WTC11 (cell line): ENCODE measurements at regions not wholly inside any gene's neighbourhood (a gene's known extent, or its start where the extent isn't known, plus 50 kb on each side); places are given as distances from the start of the nearest gene placed in this dataset.

ENCODE experiments used
- ATAC-seq: fragments of 200-7000 bp; cut with Tn5 transposase; 2 replicates; pipeline ENCODE4 v1.10.0; 2021; ENCODE audit warnings: mild to moderate bottlenecking, moderate library complexity
- CTCF ChIA-PET: fragments of 300-600 bp; sonication (Branson Sonifier 250); formaldehyde crosslinking; loops from one replicate; lab custom pipeline; 2021; ENCODE audit warnings: antibody characterized with exemption; lab: Charles Lee
- POLR2A ChIA-PET: fragments of 350-600 bp; sonication (Branson Sonifier 250); formaldehyde crosslinking; loops from one replicate; lab custom pipeline; 2021; ENCODE audit warnings: antibody characterized with exemption; lab: Charles Lee
- DNase-seq: peaks from one replicate; pipeline ENCODE4 v3.0.0; 2021; ENCODE audit warnings: low spot score
- H3K27ac Mint-ChIP-seq: 2 replicates; pipeline ENCODE4 v1.8.0; 2021; ENCODE audit warnings: mixed read lengths
- H3K27me3 Mint-ChIP-seq: 2 replicates; pipeline ENCODE4 v1.8.0; 2021; ENCODE audit warnings: low read depth, mild to moderate bottlenecking, moderate library complexity, mixed read lengths
- H3K36me3 Mint-ChIP-seq: 2 replicates; pipeline ENCODE4 v1.8.0; 2021; ENCODE audit warnings: mixed read lengths
- H3K4me1 Mint-ChIP-seq: 2 replicates; pipeline ENCODE4 v1.8.0; 2022; ENCODE audit warnings: mixed read lengths
- H3K4me3 Mint-ChIP-seq: 2 replicates; pipeline ENCODE4 v1.8.0; 2021; ENCODE audit warnings: mild to moderate bottlenecking, moderate library complexity, mixed read lengths
- H3K9me3 Mint-ChIP-seq: 2 replicates; pipeline ENCODE4 v1.8.0; 2021; ENCODE audit warnings: mixed read lengths
- ARID4B ChIP-seq: sonication (generic); formaldehyde crosslinking; IDR thresholded peaks from 2 replicates; pipeline ENCODE4 v1.8.0; 2023; ENCODE audit warnings: missing genetic modification reagents, mild to moderate bottlenecking, borderline replicate concordance
- ATF3 ChIP-seq: sonication (generic); formaldehyde crosslinking; conservative IDR thresholded peaks from 2 replicates; pipeline ENCODE4 v1.8.1; 2022; ENCODE audit warnings: mild to moderate bottlenecking, missing genetic modification reagents
- CDX4 ChIP-seq: fragments of 250-450 bp; sonication (Bioruptor Pico); IDR thresholded peaks from 2 replicates; pipeline ENCODE4 v1.9.0; 2021; ENCODE audit warnings: moderate library complexity, mild to moderate bottlenecking, inconsistent platforms, borderline replicate concordance
- CREM ChIP-seq: sonication (generic); formaldehyde crosslinking; IDR thresholded peaks from 2 replicates; pipeline ENCODE4 v1.8.1; 2022; ENCODE audit warnings: mild to moderate bottlenecking, missing genetic modification reagents, moderate library complexity
- E2F5 ChIP-seq: sonication (generic); formaldehyde crosslinking; IDR thresholded peaks from 2 replicates; pipeline ENCODE4 v1.8.1; 2022; ENCODE audit warnings: mild to moderate bottlenecking, moderate library complexity, missing genetic modification reagents
- ETV6 ChIP-seq: sonication (generic); formaldehyde crosslinking; IDR thresholded peaks from 2 replicates; pipeline ENCODE4 v1.8.1; 2022; ENCODE audit warnings: mild to moderate bottlenecking, missing genetic modification reagents
- IRF1 ChIP-seq: sonication (generic); formaldehyde crosslinking; IDR thresholded peaks from 2 replicates; pipeline ENCODE4 v1.8.0; 2023; ENCODE audit warnings: missing genetic modification reagents
- JAZF1 ChIP-seq: fragments of 250-450 bp; sonication (Bioruptor Pico); IDR thresholded peaks from 2 replicates; pipeline ENCODE4 v1.9.0; 2021; ENCODE audit warnings: moderate library complexity, mild to moderate bottlenecking, inconsistent platforms
- JUN ChIP-seq: sonication (generic); formaldehyde crosslinking; IDR thresholded peaks from 2 replicates; pipeline ENCODE4 v1.8.0; 2023; ENCODE audit warnings: mild to moderate bottlenecking, missing genetic modification reagents
- NFE2L1 ChIP-seq: sonication (generic); formaldehyde crosslinking; IDR thresholded peaks from 2 replicates; pipeline ENCODE4 v1.8.1; 2023; ENCODE audit warnings: missing genetic modification reagents
- SOX15 ChIP-seq: fragments of 250-450 bp; sonication (Bioruptor Pico); IDR thresholded peaks from 2 replicates; pipeline ENCODE4 v1.9.0; 2021; ENCODE audit warnings: mild to moderate bottlenecking
- STAT6 ChIP-seq: sonication (generic); formaldehyde crosslinking; conservative IDR thresholded peaks from 2 replicates; pipeline ENCODE4 v1.8.1; 2023; ENCODE audit warnings: mild to moderate bottlenecking, low read depth, missing genetic modification reagents, moderate library complexity
- TEAD1 ChIP-seq: sonication (generic); formaldehyde crosslinking; IDR thresholded peaks from 2 replicates; pipeline ENCODE4 v1.8.0; 2022; ENCODE audit warnings: mild to moderate bottlenecking, missing genetic modification reagents
- TEAD4 ChIP-seq: sonication (generic); formaldehyde crosslinking; IDR thresholded peaks from 2 replicates; pipeline ENCODE4 v1.8.0; 2022; ENCODE audit warnings: mild to moderate bottlenecking, missing genetic modification reagents
- ZNF263 ChIP-seq: sonication (generic); formaldehyde crosslinking; IDR thresholded peaks from 2 replicates; pipeline ENCODE4 v1.8.1; 2022; ENCODE audit warnings: low read depth, mild to moderate bottlenecking, moderate library complexity, missing genetic modification reagents
- ZNF416 ChIP-seq: fragments of 250-450 bp; sonication (Bioruptor Pico); IDR thresholded peaks from 2 replicates; pipeline ENCODE4 v1.9.0; 2021; ENCODE audit warnings: mild to moderate bottlenecking, inconsistent platforms
- TF ChIP-seq, protein P1 (sequence below): fragments of 250-450 bp; sonication (Bioruptor Pico); IDR thresholded peaks from 2 replicates; pipeline ENCODE4 v1.9.0; 2021; ENCODE audit warnings: mild to moderate bottlenecking, borderline replicate concordance

DNA sequence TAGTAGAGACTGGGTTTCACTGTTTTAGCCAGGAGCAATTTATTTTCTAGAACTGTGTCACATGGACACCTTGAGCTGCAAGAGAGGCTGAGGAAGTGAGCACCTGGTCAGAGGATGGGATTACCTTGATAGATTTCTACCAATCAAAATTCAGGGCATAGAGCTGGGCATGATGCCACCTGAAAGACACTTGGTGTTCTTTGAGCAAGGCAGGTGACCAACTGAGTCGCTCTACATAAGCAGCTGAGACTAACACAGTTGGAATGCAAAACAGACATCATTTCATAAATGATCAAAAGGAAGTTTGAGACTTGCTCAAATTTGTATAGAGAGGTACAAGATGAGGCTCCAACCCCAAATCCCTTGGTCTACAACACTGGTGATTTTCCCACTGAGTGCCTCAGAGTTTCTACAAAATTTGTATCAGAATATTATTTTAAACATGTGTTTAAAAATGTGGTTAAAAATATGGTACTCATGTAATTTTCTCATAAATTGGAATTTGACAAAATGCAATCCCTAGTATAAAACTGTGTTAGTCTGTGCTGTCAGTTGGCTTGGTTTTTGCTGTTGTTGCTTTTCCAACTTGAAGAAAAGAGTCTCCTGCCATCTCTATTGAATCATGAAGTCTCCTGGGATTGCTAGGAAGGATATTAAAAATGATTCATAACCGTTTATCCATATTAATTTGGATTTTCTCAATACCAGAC is 156.4 kb upstream of the MDFIC start:
- ATAC-seq, result no peak
- no peak overlapping the region for H3K27ac Mint-ChIP-seq
- ChIA-PET POLR2A (interaction anchor here (0.6 kb wide), 1 partner anchor 9 kb away, joined by 4 read pairs; no protein-coding TSS in a partner anchor), CTCF (interaction anchor here (0.5 kb wide), 1 partner anchor 1156 kb away, joined by 5 read pairs; no protein-coding TSS in a partner anchor)
- DNase-seq, result no peak
- no peak for TF ChIP-seq JAZF1 (CRISPR knock-in tag)
- no peak for TF ChIP-seq IRF1 (CRISPR knock-in tag)
- TF ChIP-seq ZNF263, result no peak
- TF ChIP-seq JUN (CRISPR knock-in tag), result no peak
- TF ChIP-seq E2F5, result no peak
- no peak for TF ChIP-seq ATF3 (CRISPR knock-in tag)
- TF ChIP-seq ETV6, result no peak
- TF ChIP-seq NFE2L1 (CRISPR knock-in tag), result no peak
- no peak for TF ChIP-seq ZNF416 (CRISPR knock-in tag)
- no peak for TF ChIP-seq ARID4B (CRISPR knock-in tag)
- TF ChIP-seq TEAD4 (CRISPR knock-in tag), result no peak
- TF ChIP-seq CREM, result no peak
- no peak for TF ChIP-seq STAT6 (CRISPR knock-in tag)
- TF ChIP-seq TEAD1, result no peak
- no peaks in the 10 kb centered on the region for H3K9me3 Mint-ChIP-seq
- H3K4me3 Mint-ChIP-seq, result no peak overlapping the region
- no peaks in the 10 kb centered on the region for H3K36me3 Mint-ChIP-seq
- H3K4me1 Mint-ChIP-seq, result no peaks in the 10 kb centered on the region
- H3K27me3 Mint-ChIP-seq, result no peaks in the 10 kb centered on the region

DNA sequence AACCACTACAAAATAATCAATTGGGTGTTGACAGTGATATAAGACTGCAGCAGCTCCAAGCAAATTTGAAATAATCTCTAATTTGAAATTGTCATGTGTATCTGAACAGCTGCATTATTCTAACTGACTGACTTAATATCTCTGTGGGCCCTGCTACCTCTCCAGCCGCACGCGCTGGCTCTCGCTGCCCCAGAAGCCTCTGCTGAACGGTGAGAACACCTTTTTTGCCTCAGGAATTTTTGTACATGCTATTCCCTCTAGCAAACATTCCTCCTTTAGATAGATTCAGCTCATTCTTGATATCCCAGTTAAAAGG is 155.9 kb upstream of the MDFIC start:
- ChIA-PET POLR2A (no interaction called here), CTCF (interaction anchor here (0.5 kb wide), 1 partner anchor 1155 kb away, joined by 5 read pairs; no protein-coding TSS in a partner anchor)
- Mint-ChIP-seq H3K4me1 (no peaks in the 10 kb centered on the region), H3K4me3 (no peak overlapping the region), H3K27ac (no peak overlapping the region), H3K27me3 (no peaks in the 10 kb centered on the region), H3K36me3 (no peaks in the 10 kb centered on the region), H3K9me3 (no peaks in the 10 kb centered on the region)
- no peak for DNase-seq
- TF ChIP-seq, protein P1, sequence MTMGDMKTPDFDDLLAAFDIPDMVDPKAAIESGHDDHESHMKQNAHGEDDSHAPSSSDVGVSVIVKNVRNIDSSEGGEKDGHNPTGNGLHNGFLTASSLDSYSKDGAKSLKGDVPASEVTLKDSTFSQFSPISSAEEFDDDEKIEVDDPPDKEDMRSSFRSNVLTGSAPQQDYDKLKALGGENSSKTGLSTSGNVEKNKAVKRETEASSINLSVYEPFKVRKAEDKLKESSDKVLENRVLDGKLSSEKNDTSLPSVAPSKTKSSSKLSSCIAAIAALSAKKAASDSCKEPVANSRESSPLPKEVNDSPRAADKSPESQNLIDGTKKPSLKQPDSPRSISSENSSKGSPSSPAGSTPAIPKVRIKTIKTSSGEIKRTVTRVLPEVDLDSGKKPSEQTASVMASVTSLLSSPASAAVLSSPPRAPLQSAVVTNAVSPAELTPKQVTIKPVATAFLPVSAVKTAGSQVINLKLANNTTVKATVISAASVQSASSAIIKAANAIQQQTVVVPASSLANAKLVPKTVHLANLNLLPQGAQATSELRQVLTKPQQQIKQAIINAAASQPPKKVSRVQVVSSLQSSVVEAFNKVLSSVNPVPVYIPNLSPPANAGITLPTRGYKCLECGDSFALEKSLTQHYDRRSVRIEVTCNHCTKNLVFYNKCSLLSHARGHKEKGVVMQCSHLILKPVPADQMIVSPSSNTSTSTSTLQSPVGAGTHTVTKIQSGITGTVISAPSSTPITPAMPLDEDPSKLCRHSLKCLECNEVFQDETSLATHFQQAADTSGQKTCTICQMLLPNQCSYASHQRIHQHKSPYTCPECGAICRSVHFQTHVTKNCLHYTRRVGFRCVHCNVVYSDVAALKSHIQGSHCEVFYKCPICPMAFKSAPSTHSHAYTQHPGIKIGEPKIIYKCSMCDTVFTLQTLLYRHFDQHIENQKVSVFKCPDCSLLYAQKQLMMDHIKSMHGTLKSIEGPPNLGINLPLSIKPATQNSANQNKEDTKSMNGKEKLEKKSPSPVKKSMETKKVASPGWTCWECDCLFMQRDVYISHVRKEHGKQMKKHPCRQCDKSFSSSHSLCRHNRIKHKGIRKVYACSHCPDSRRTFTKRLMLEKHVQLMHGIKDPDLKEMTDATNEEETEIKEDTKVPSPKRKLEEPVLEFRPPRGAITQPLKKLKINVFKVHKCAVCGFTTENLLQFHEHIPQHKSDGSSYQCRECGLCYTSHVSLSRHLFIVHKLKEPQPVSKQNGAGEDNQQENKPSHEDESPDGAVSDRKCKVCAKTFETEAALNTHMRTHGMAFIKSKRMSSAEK, result no peak
- TF ChIP-seq SOX15 (CRISPR knock-in tag) (no peak), STAT6 (CRISPR knock-in tag) (no peak), CDX4 (CRISPR knock-in tag) (no peak)
- ATAC-seq, result no peak
